A549 (cell line): ENCODE measurements at regions not wholly inside any gene's neighbourhood (a gene's known extent, or its start where the extent isn't known, plus 50 kb on each side); places are given as distances from the start of the nearest gene placed in this dataset.

Source experiments
- ATAC-seq, 2 experiments: fragments of 200-7000 bp in 1 of 2; fragments of >200 bp in 1 of 2; cut with Nextera tagmentation in 1 of 2; cut with Tn5 transposase in 1 of 2; 3 replicates each; pipeline versions ENCODE4 v1.8.0 to v1.9.1; 2018 to 2020; ENCODE audit warnings: mild to moderate bottlenecking in 1 of 2, moderate library complexity in 1 of 2
- CTCF ChIA-PET: fragments of 300-600 bp; sonication (Branson Sonifier 250); formaldehyde crosslinking; extraction: SDS; loops from one replicate; lab custom pipeline; 2021; ENCODE audit warnings: antibody characterized with exemption, inconsistent platforms; lab: Yijun Ruan, JAX
- POLR2A ChIA-PET: fragments of 350-600 bp; formaldehyde crosslinking; extraction: SDS; loops from one replicate; lab custom pipeline; 2021; ENCODE audit warnings: antibody characterized with exemption, inconsistent platforms; lab: Yijun Ruan, JAX
- DNase-seq, 2 experiments: peaks; one replicate each; pipeline versions ENCODE4 v3.0.0 to v3.0.0-alpha.2; 2011 to 2016; ENCODE audit warnings: low read depth in 1 of 2, low spot score in 1 of 2
- FAIRE-seq: peaks from 2 replicates; lab custom pipeline; 2011; peaks lifted over from hg19 to GRCh38; lab: Jason Lieb, UNC
- H3K27ac ChIP-seq, 2 experiments: fragments of >200 bp; sonication (Bioruptor Twin); formaldehyde crosslinking; 3 replicates each; pipeline ENCODE4 v1.5.1; 2016 to 2017
- H3K4me1 ChIP-seq: fragments of >200 bp; sonication (Bioruptor Twin); formaldehyde crosslinking; 3 replicates; pipeline ENCODE4 v1.6.1; 2016
- H3K4me2 ChIP-seq: fragments of >200 bp; sonication (Bioruptor Twin); formaldehyde crosslinking; 3 replicates; pipeline ENCODE4 v1.6.1; 2016
- H3K4me3 ChIP-seq: fragments of >200 bp; sonication (Bioruptor Twin); formaldehyde crosslinking; 3 replicates; pipeline ENCODE4 v1.5.1; 2016
- H3K9me3 ChIP-seq: fragments of >200 bp; sonication (Bioruptor Twin); formaldehyde crosslinking; 3 replicates; pipeline ENCODE4 v1.6.1; 2016
- CBX8 ChIP-seq: fragments of 200-600 bp; sonication (generic); IDR thresholded peaks from 2 replicates; pipeline ENCODE4 v1.6.1; 2016
- CEBPB ChIP-seq, 2 experiments: fragments of >200 bp in 1 of 2; sonication (Bioruptor Twin) in 1 of 2; formaldehyde crosslinking in 1 of 2; IDR thresholded peaks; 2 replicates each; pipeline ENCODE4 v1.6.1; 2012 to 2016
- CHD2 ChIP-seq: fragments of 150-350 bp; IDR thresholded peaks from 2 replicates; pipeline ENCODE4 v1.6.1; 2014; ENCODE audit warnings: low read length; ENCODE audit not compliant: partially characterized antibody
- CHD4 ChIP-seq: fragments of 200-600 bp; sonication (generic); IDR thresholded peaks from 2 replicates; pipeline ENCODE4 v1.6.1; 2016; ENCODE audit warnings: antibody characterized with exemption, mild to moderate bottlenecking, borderline replicate concordance
- EHF ChIP-seq: fragments of 250-450 bp; sonication (Bioruptor Pico); IDR thresholded peaks from 2 replicates; pipeline ENCODE4 v1.5.0; 2020; ENCODE audit warnings: mild to moderate bottlenecking
- EHMT2 ChIP-seq: fragments of 200-600 bp; sonication (generic); IDR thresholded peaks from 2 replicates; pipeline ENCODE4 v1.6.1; 2016; ENCODE audit warnings: antibody characterized with exemption, low read depth, mild to moderate bottlenecking, moderate library complexity
- FOSL2 ChIP-seq, 2 experiments: fragments of 450-650 bp in 1 of 2; fragments of >200 bp in 1 of 2; sonication (Bioruptor Twin) in 1 of 2; formaldehyde crosslinking; IDR thresholded peaks; 2 replicates each; pipeline versions ENCODE4 v1.5.0 to v1.6.1; 2016 to 2020; ENCODE audit warnings: mild to moderate bottlenecking in 1 of 2, moderate library complexity in 1 of 2
- HEYL ChIP-seq: fragments of 250-450 bp; sonication (Bioruptor Pico); IDR thresholded peaks from 2 replicates; pipeline ENCODE4 v1.8.0; 2021; ENCODE audit warnings: mild to moderate bottlenecking, moderate library complexity
- HOXA7 ChIP-seq: fragments of 250-450 bp; sonication (Bioruptor Pico); IDR thresholded peaks from 2 replicates; pipeline ENCODE4 v1.5.0; 2020; ENCODE audit warnings: mild to moderate bottlenecking, moderate library complexity
- JUN ChIP-seq, 2 experiments: fragments of >200 bp; sonication (Bioruptor Twin); formaldehyde crosslinking; IDR thresholded peaks; 2 replicates in 1 of 2; 3 replicates in 1 of 2; pipeline ENCODE4 v1.6.1; 2016 to 2017
- NFE2L2 ChIP-seq: fragments of 150-350 bp; conservative IDR thresholded peaks from 2 replicates; pipeline ENCODE4 v1.6.1; 2014; ENCODE audit warnings: low read length
- RCOR1 ChIP-seq: fragments of 150-350 bp; IDR thresholded peaks from 2 replicates; pipeline ENCODE4 v1.6.1; 2014; ENCODE audit warnings: antibody characterized with exemption, low read length, low read depth
- RNF2 ChIP-seq: fragments of 200-600 bp; sonication (generic); IDR thresholded peaks from 2 replicates; pipeline ENCODE4 v1.6.1; 2016; ENCODE audit warnings: low read depth, mild to moderate bottlenecking, antibody characterized with exemption, moderate library complexity, borderline replicate concordance
- ZC3H11A ChIP-seq: fragments of 450-650 bp; IDR thresholded peaks from 2 replicates; pipeline ENCODE4 v1.6.1; 2014; ENCODE audit warnings: antibody characterized with exemption, mild to moderate bottlenecking
- ZFP36 ChIP-seq: fragments of 450-650 bp; IDR thresholded peaks from 2 replicates; pipeline ENCODE4 v1.6.1; 2014; ENCODE audit warnings: borderline replicate concordance; ENCODE audit not compliant: partially characterized antibody
- WGBS: methylation state at CpG from one replicate; pipeline ENCODE4 v1.1.6; 2017; ENCODE audit errors: missing lambda C conversion rate; 5-methylcytosine and 5-hydroxymethylcytosine counted together
- TF ChIP-seq, protein P1 (sequence below): IDR thresholded peaks from 2 replicates; pipeline ENCODE4 v1.6.1; 2012; ENCODE audit warnings: low read depth, borderline replicate concordance
- TF ChIP-seq, protein P2 (sequence below): fragments of 200-600 bp; sonication (generic); IDR thresholded peaks from 2 replicates; pipeline ENCODE4 v1.6.1; 2016; ENCODE audit warnings: antibody characterized with exemption, mild to moderate bottlenecking, moderate library complexity
- TF ChIP-seq, protein P3 (sequence below): fragments of >200 bp; sonication (Bioruptor Twin); formaldehyde crosslinking; IDR thresholded peaks from 3 replicates; pipeline ENCODE4 v1.6.1; 2016

DNA sequence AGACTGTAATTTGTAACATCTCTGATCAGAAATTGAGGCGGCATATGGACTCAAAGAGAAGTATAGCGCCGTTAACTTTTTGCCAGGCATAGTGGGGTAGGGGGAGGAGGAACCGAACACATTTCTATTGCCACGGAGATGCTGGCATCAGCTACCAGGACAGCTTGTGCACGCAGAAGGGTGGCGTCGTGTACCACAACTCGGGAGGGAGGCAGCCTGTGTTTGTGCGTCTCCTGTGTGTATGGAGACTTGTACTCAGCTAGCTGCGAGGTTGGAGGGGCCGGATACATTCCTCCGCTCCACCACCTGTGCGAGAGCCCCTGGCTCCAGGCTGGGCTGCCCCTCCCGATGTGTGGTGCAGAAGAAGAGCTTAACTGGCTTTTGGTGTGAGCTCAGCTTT, 634.8 kb downstream of the TYW1 start:
- DNase-seq (no peak), FAIRE-seq (no peak), ATAC-seq (no peak; a peak in 1 of 6 replicates)
- no peaks in the 10 kb centered on the region for H3K4me1 ChIP-seq
- POLR2A ChIA-PET = no interaction called here
- TF ChIP-seq ZFP36 (no peak), CHD2 (no peak), CHD4 (no peak), JUN (IDR thresholded peaks at IDR 0.05) (no peak), EHF (CRISPR knock-in tag) (no peak), EHMT2 (no peak)
- TF ChIP-seq, protein P1, sequence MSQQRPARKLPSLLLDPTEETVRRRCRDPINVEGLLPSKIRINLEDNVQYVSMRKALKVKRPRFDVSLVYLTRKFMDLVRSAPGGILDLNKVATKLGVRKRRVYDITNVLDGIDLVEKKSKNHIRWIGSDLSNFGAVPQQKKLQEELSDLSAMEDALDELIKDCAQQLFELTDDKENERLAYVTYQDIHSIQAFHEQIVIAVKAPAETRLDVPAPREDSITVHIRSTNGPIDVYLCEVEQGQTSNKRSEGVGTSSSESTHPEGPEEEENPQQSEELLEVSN = no peak
- TF ChIP-seq, all 56 proteins: peak for 0
- CTCF ChIA-PET = no interaction called here
- no peak overlapping the region for H3K27ac ChIP-seq
- no peaks in the 10 kb centered on the region for H3K9me3 ChIP-seq
- no peak overlapping the region for H3K4me3 ChIP-seq
- 0 out of 3 replicates have a peak overlapping the region, but pooled peaks have one; percentile 28 for H3K4me2 ChIP-seq
- 10% methylated on average over 12 of the region's 15 CpGs for WGBS

DNA sequence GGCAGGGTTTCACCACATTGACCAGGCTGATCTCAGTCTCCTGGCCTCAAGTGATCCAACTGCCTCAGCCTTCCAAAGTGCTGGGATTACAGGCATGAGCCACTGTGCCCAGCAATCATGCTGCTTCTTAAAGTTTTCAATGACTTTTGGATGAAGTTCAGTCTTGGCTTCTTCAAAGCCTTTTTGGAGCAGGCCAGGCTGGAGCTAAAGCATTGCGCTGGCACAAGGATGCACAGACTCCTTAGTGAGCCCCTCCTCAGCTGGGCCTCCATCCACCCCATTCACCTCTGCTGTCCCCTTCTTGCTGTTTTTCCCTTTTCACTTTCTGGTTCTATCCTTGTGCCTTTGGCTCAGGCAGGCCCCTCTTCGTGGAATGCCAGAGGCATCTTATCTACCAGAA, 638.6 kb downstream of the TYW1 start:
- no peak for DNase-seq
- ATAC-seq = no peak
- no peaks in the 10 kb centered on the region for H3K4me1 ChIP-seq
- CTCF ChIA-PET = interaction anchor here (0.6 to 6.1 kb wide), 3 partner anchors 10 to 1145 kb away, joined by 4 to 25 read pairs (median 5); no protein-coding TSS in a partner anchor
- H3K4me2 ChIP-seq = no peak overlapping the region
- 47% methylated on average over 2 of the region's 2 CpGs for WGBS
- H3K4me3 ChIP-seq = no peak overlapping the region
- no peak overlapping the region for H3K27ac ChIP-seq
- no peaks in the 10 kb centered on the region for H3K9me3 ChIP-seq
- no peak for FAIRE-seq
- no peak for TF ChIP-seq RCOR1
- TF ChIP-seq HEYL (CRISPR knock-in tag) = no peak
- no peak for TF ChIP-seq HOXA7 (CRISPR knock-in tag)
- TF ChIP-seq EHF (CRISPR knock-in tag) = no peak
- no peak for TF ChIP-seq CBX8
- TF ChIP-seq, protein P2, sequence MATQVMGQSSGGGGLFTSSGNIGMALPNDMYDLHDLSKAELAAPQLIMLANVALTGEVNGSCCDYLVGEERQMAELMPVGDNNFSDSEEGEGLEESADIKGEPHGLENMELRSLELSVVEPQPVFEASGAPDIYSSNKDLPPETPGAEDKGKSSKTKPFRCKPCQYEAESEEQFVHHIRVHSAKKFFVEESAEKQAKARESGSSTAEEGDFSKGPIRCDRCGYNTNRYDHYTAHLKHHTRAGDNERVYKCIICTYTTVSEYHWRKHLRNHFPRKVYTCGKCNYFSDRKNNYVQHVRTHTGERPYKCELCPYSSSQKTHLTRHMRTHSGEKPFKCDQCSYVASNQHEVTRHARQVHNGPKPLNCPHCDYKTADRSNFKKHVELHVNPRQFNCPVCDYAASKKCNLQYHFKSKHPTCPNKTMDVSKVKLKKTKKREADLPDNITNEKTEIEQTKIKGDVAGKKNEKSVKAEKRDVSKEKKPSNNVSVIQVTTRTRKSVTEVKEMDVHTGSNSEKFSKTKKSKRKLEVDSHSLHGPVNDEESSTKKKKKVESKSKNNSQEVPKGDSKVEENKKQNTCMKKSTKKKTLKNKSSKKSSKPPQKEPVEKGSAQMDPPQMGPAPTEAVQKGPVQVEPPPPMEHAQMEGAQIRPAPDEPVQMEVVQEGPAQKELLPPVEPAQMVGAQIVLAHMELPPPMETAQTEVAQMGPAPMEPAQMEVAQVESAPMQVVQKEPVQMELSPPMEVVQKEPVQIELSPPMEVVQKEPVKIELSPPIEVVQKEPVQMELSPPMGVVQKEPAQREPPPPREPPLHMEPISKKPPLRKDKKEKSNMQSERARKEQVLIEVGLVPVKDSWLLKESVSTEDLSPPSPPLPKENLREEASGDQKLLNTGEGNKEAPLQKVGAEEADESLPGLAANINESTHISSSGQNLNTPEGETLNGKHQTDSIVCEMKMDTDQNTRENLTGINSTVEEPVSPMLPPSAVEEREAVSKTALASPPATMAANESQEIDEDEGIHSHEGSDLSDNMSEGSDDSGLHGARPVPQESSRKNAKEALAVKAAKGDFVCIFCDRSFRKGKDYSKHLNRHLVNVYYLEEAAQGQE = no peak
- TF ChIP-seq FOSL2 (IDR thresholded peaks at IDR 0.05) = no peak
- no peak for TF ChIP-seq FOSL2 (CRISPR knock-in tag; IDR thresholded peaks at IDR 0.05)
- TF ChIP-seq CEBPB (IDR thresholded peaks at IDR 0.05) = no peak
- TF ChIP-seq RNF2 = no peak
- POLR2A ChIA-PET = no interaction called here

DNA sequence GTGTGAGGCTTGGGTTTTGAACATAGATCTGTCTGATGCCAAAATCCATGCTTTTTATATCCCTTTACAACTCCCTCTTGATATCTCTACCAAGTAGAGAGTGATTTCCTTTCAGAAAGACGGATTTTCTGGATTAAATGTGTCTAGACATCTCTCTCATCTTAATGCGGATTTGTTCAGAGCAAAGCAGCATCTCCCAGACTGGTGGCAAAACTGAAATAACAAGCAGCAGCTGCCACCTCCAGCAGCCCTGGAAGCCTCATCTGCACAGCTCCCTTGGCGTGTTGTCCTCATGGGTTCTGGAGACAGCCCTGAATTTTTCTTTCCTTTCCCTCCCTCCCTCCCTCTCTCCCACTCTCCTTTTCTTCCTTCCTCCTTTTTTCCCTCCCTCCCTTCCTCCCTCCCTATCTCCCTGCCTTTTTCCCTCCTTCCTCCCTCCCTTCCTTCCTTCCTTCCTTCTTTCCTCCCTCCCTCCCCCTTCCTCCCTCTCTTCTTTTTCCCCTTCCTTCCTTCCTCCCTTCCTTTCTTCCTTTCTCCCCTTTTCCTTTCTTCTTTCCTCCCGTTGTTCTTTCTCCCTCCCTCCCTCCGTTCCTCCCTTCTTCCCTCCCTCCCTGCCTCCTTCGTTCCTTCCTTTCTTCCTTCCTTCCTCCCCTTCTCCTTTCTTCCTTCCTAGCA, 639.9 kb downstream of the TYW1 start:
- TF ChIP-seq, protein P2 = no peak
- TF ChIP-seq NFE2L2 (no peak), CBX8 (no peak), ZC3H11A (no peak), FOSL2 (IDR thresholded peaks at IDR 0.05) (no peak), FOSL2 (CRISPR knock-in tag; IDR thresholded peaks at IDR 0.05) (no peak)
- TF ChIP-seq, protein P3, sequence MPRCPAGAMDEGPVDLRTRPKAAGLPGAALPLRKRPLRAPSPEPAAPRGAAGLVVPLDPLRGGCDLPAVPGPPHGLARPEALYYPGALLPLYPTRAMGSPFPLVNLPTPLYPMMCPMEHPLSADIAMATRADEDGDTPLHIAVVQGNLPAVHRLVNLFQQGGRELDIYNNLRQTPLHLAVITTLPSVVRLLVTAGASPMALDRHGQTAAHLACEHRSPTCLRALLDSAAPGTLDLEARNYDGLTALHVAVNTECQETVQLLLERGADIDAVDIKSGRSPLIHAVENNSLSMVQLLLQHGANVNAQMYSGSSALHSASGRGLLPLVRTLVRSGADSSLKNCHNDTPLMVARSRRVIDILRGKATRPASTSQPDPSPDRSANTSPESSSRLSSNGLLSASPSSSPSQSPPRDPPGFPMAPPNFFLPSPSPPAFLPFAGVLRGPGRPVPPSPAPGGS = no peak

More for the DNA sequence above, 639.9 kb downstream of the TYW1 start:
- H3K27ac ChIP-seq = no peak overlapping the region
- H3K9me3 ChIP-seq = no peaks in the 10 kb centered on the region
- ATAC-seq = no peak
- ChIA-PET CTCF (interaction anchor here (0.6 to 6.1 kb wide), 4 partner anchors 11 to 391 kb away, joined by 3 to 25 read pairs (median 4); no protein-coding TSS in a partner anchor), POLR2A (no interaction called here)
- H3K4me1 ChIP-seq = no peaks in the 10 kb centered on the region
- peak overlapping the region; percentile 30; the same call in 2 of the 3 replicates for H3K4me2 ChIP-seq
- no peak for DNase-seq
- H3K4me3 ChIP-seq = no peak overlapping the region
- WGBS = 20% methylated on average over 6 of the region's 6 CpGs
- no peak for FAIRE-seq
